Thymus (tissue), 11 donors: ENCODE measurements at regions not wholly inside any gene's neighbourhood (a gene's known extent, or its start where the extent isn't known, plus 50 kb on each side); places are given as distances from the start of the nearest gene placed in this dataset.
"Not testable (repeated sequence)": the region's sequence is repeated elsewhere in the genome, so short reads cannot be mapped to it uniquely, and the experiment has no call there.

Source experiments
- DNase-seq, 9 donors: peaks; one replicate each; pipeline ENCODE4 v3.0.0-alpha.2; 2013; ENCODE audit warnings: low spot score in 9 of 9, low read depth in 6 of 9, missing footprints in 1 of 9
- H3K27ac ChIP-seq, 2 donors: one replicate each; pipeline ENCODE4 v1.5.1; 2013; ENCODE audit warnings: control low read depth in 1 of 2, low read depth in 1 of 2, low read length in 1 of 2, mild to moderate bottlenecking in 1 of 2, moderate library complexity in 1 of 2
- H3K27me3 ChIP-seq, 2 donors: one replicate each; pipeline ENCODE4 v1.5.1; 2013; ENCODE audit warnings: low read length in 1 of 2; ENCODE audit not compliant: control insufficient read depth in 2 of 2, insufficient read depth in 1 of 2
- H3K36me3 ChIP-seq, 2 donors: one replicate each; pipeline ENCODE4 v1.5.1; 2013; ENCODE audit warnings: low read length in 1 of 2, mild to moderate bottlenecking in 1 of 2, moderate library complexity in 1 of 2; ENCODE audit not compliant: control insufficient read depth in 2 of 2, insufficient read depth in 2 of 2
- H3K4me1 ChIP-seq, 2 donors: one replicate each; pipeline ENCODE4 v1.5.1; 2013; ENCODE audit warnings: low read length in 2 of 2; ENCODE audit not compliant: control insufficient read depth in 2 of 2, insufficient read depth in 2 of 2
- H3K4me3 ChIP-seq, 2 donors: one replicate each; pipeline ENCODE4 v1.5.1; 2013; ENCODE audit warnings: low read length in 2 of 2, control low read depth in 1 of 2, mild to moderate bottlenecking in 1 of 2
- H3K9me3 ChIP-seq, 2 donors: one replicate each; pipeline ENCODE4 v1.5.1; 2013; ENCODE audit warnings: low read length in 1 of 2, mild to moderate bottlenecking in 1 of 2; ENCODE audit not compliant: control insufficient read depth in 2 of 2, insufficient read depth in 1 of 2
- WGBS: extraction: QIAGEN DNeasy Blood & Tissue Kit; methylation state at CpG from one replicate; pipeline ENCODE4 v1.1.7; 2013; 5-methylcytosine and 5-hydroxymethylcytosine counted together
- donor health status: healthy.

DNA sequence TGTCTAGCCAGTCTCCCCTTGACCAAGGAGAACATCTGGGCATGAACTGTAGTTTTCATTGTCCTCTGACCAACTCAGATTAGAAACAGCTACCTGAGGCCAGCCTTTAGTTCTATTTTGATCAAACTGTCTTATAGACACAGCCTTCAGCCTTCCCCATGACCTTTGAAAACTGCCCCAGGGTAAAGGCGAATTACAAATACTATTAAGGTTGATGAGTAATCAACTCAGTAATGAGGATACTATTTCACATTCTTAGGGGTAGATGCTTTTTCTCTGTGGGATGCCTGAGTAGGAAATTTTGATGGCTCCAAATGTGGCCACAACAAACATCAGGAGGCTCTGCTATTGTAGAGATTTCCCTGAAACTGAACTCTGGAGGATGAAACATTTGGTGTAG lies 234.0 kb upstream of the VKORC1L1 start:
- WGBS = no CpG with 5 or more reads among the region's 1 CpG
- not testable (repeated sequence) for H3K36me3 ChIP-seq, H3K4me1 ChIP-seq, H3K9me3 ChIP-seq, H3K27me3 ChIP-seq, H3K27ac ChIP-seq, H3K4me3 ChIP-seq, DNase-seq

- no CpG with 5 or more reads among the region's 3 CpGs for WGBS
- not testable (repeated sequence) for H3K27me3 ChIP-seq, DNase-seq, H3K4me3 ChIP-seq, H3K9me3 ChIP-seq, H3K4me1 ChIP-seq, H3K27ac ChIP-seq, H3K36me3 ChIP-seq
These were observed 233.2 kb upstream of the VKORC1L1 start for GRCh38 chr7:65639717-65640116.

- not testable (repeated sequence) for H3K4me3 ChIP-seq, H3K27ac ChIP-seq, H3K9me3 ChIP-seq, H3K36me3 ChIP-seq, H3K27me3 ChIP-seq, DNase-seq, H3K4me1 ChIP-seq
- WGBS = no CpG with 5 or more reads among the region's 5 CpGs
These were observed 229.4 kb upstream of the VKORC1L1 start for GRCh38 chr7:65643498-65643897.

DNA sequence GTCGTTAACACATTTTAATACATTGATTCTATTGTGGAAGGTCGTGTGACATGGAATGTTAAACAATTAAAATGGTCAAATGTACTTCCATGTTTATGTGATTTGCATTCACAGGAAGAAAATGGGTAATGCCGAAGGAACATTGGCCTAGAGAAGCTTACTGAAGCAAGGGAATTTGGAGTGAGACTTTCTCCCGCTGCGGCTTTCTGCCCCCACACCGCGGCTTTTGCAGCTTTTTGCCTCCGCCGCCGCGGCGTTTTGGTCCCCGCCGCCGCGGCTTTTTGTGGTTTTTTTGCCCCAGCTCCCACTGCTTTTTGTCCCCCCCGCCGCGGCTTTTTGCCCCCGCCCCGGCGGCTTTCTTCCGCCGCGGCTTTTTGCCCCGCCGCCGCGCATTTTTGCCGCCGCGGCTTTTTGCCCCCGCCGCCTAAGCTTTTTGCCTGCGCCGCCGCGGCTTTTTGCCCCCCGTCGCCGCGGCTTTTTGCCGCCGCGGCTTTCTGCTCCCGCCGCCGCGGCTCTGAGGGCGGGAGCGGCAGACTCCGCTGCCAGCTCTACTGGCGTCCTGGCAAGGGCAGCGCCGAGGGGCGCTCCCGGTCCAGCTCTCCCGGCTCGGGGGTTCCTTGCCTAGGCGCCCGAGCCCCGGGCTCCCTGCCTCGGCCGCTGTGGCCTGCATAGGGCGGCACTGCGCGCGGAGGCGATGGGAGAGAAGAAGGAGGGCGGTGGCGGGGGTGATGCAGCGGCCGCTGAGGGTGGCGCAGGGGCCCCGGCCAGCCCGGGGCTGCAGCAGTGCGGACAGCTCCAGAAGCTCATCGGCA lies 225.5 kb upstream of the VKORC1L1 start:
- DNase-seq, H3K36me3 ChIP-seq, H3K27ac ChIP-seq, H3K9me3 ChIP-seq, H3K27me3 ChIP-seq, H3K4me3 ChIP-seq, H3K4me1 ChIP-seq: not testable (repeated sequence)
- WGBS = no CpG with 5 or more reads among the region's 78 CpGs

GRCh38 chr7:65651174-65651573 lies 221.7 kb upstream of the VKORC1L1 start:
- not testable (repeated sequence) for H3K36me3 ChIP-seq, H3K4me3 ChIP-seq, DNase-seq, H3K27ac ChIP-seq, H3K27me3 ChIP-seq, H3K9me3 ChIP-seq, H3K4me1 ChIP-seq
- 97% methylated on average over 2 of the region's 2 CpGs for WGBS

- H3K4me3 ChIP-seq, DNase-seq, H3K27me3 ChIP-seq, H3K9me3 ChIP-seq, H3K4me1 ChIP-seq, H3K36me3 ChIP-seq, H3K27ac ChIP-seq: not testable (repeated sequence)
These were observed 220.9 kb upstream of the VKORC1L1 start for GRCh38 chr7:65651826-65652592.

GRCh38 chr7:65652669-65653068 lies 220.2 kb upstream of the VKORC1L1 start:
- H3K27me3 ChIP-seq, H3K27ac ChIP-seq, H3K36me3 ChIP-seq, H3K4me3 ChIP-seq, DNase-seq, H3K9me3 ChIP-seq, H3K4me1 ChIP-seq: not testable (repeated sequence)
- no CpG with 5 or more reads among the region's 1 CpG for WGBS

DNA sequence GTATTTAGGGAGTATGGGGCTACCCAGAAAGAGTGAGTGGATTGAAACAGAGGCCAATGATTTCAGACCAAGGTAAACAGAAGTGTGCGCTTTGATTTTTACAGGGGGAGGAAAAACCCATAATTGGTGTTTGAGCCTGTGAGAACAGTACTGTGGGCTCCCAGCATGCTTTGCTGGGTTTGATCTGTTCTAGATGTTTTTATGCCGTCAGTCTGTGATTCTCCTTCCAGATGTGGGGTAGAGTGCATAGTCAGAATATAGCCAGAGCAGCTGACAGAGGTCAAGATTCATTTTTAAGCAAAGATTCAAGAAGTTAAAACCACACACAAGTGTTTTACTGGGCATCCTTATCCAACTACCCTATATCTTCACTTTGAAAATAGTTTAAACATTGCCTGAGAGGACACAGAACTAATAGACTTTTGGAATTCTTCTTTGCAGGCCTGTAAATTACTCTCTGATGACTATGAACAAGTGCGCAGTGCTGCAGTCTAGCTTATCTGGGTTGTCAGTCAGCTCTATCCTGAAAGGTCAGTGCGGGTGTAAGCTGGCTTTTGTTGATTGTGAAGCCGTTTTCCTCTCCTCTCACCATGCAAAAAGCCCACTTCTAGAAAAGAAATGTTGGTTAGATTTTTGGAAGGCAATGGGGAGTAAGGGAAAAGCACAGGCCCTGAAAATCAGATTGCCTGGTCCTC lies 216.2 kb upstream of the VKORC1L1 start:
- WGBS = no CpG with 5 or more reads among the region's 5 CpGs

GRCh38 chr7:65683362-65683761 lies 189.5 kb upstream of the VKORC1L1 start:
- H3K4me1 ChIP-seq, H3K27ac ChIP-seq, H3K4me3 ChIP-seq, H3K9me3 ChIP-seq, H3K27me3 ChIP-seq, H3K36me3 ChIP-seq, DNase-seq: not testable (repeated sequence)
- WGBS = 83% methylated on average over 6 of the region's 6 CpGs

More for the DNA sequence above, 216.2 kb upstream of the VKORC1L1 start:
- H3K9me3 ChIP-seq, H3K4me1 ChIP-seq, H3K4me3 ChIP-seq, DNase-seq, H3K27ac ChIP-seq, H3K27me3 ChIP-seq, H3K36me3 ChIP-seq: not testable (repeated sequence)
